Stomach (tissue), 8 donors: ENCODE measurements at regions not wholly inside any gene's neighbourhood (a gene's known extent, or its start where the extent isn't known, plus 50 kb on each side); places are given as distances from the start of the nearest gene placed in this dataset.

Source experiments
- DNase-seq, 2 donors: peaks; one replicate each; pipeline versions ENCODE4 v3.0.0 to v3.0.0-alpha.2; 2013 to 2019
- H3K27ac ChIP-seq, 5 donors: fragments of 200-600 bp in 4 of 5; sonication (generic) in 4 of 5; one replicate each; pipeline ENCODE4 v1.5.1; 2013 to 2019; ENCODE audit warnings: mild to moderate bottlenecking in 1 of 5, moderate library complexity in 1 of 5
- H3K27me3 ChIP-seq, 3 donors: fragments of 200-600 bp; sonication (generic); one replicate each; pipeline ENCODE4 v1.5.1; 2017 to 2019; ENCODE audit warnings: mixed run types in 1 of 3
- H3K36me3 ChIP-seq, 4 donors: fragments of 200-600 bp; sonication (generic); 1 replicate in 3 of 4; 2 replicates in 1 of 4; pipeline ENCODE4 v1.5.1; 2016 to 2019
- H3K4me1 ChIP-seq, 4 donors: fragments of 200-600 bp; sonication (generic); one replicate each; pipeline ENCODE4 v1.5.1; 2016 to 2019
- H3K4me3 ChIP-seq, 4 donors: fragments of 200-600 bp; sonication (generic) in 3 of 4; one replicate each; pipeline ENCODE4 v1.5.1; 2016 to 2019; ENCODE audit warnings: mild to moderate bottlenecking in 1 of 4
- H3K9me3 ChIP-seq, 4 donors: fragments of 200-600 bp; sonication (generic); one replicate each; pipeline ENCODE4 v1.5.1; 2016 to 2019
- EP300 ChIP-seq: sonication (generic); formaldehyde crosslinking; IDR thresholded peaks from one replicate; pipeline ENCODE4 v1.6.1; 2017; ENCODE audit warnings: antibody characterized with exemption
- POLR2A ChIP-seq, 4 donors: fragments of 450-650 bp; IDR thresholded peaks; one replicate each; pipeline ENCODE4 v1.6.1; 2016; ENCODE audit warnings: antibody characterized with exemption in 4 of 4, control low read depth in 2 of 4, mild to moderate bottlenecking in 1 of 4, moderate library complexity in 1 of 4
- POLR2AphosphoS5 ChIP-seq, 3 donors: sonication (generic); formaldehyde crosslinking; IDR thresholded peaks; one replicate each; pipeline ENCODE4 v1.6.1; 2016; ENCODE audit warnings: antibody characterized with exemption in 3 of 3
- WGBS, 5 donors: extraction: QIAGEN DNeasy Blood & Tissue Kit in 3 of 5; methylation state at CpG; one replicate each; pipeline versions ENCODE4 v1.1.5 to v1.1.7; 2013 to 2018; 5-methylcytosine and 5-hydroxymethylcytosine counted together
- intact Hi-C: fragments of 100-400 bp; cut with DNase I; formaldehyde crosslinking; loops from one replicate; pipeline ENCODE4 v1.15.1; 2023; ENCODE audit warnings: low total_unique reads
- TF ChIP-seq, protein P1 (sequence below), 7 experiments: fragments of 450-650 bp in 4 of 7; fragments of 200-600 bp in 3 of 7; sonication (generic) in 3 of 7; IDR thresholded peaks; one replicate each; pipeline ENCODE4 v1.5.1; 2016 to 2019; ENCODE audit warnings: antibody characterized with exemption in 7 of 7, control low read depth in 2 of 7, mild to moderate bottlenecking in 1 of 7
- donor health status: healthy with polysubstance abuse.
- donor health status: Bipolar disorder and iron deficiency.
- donor health status: healthy.

DNA sequence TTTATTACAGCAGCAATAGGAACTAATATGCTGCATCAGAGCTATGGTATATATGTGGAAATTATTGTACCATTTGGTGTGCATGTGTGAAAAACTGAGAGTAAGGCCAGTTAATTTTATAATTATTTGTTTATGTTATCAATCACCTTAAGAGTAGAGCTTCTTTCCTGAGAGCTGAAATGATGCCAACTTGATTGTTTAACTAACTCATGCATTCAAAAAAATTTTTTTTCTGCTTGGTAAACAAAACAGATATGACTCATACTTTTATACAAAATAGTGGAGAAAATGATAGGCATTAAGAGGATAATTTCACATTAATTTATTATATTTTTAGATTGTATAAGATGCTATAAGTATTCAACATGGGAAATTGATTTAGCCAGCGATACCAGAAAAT is 622.7 kb downstream of the RAPGEF2 start:
- no peak overlapping the region for H3K4me3 ChIP-seq
- TF ChIP-seq POLR2A (IDR thresholded peaks at IDR 0.05), result no peak
- TF ChIP-seq, protein P1, sequence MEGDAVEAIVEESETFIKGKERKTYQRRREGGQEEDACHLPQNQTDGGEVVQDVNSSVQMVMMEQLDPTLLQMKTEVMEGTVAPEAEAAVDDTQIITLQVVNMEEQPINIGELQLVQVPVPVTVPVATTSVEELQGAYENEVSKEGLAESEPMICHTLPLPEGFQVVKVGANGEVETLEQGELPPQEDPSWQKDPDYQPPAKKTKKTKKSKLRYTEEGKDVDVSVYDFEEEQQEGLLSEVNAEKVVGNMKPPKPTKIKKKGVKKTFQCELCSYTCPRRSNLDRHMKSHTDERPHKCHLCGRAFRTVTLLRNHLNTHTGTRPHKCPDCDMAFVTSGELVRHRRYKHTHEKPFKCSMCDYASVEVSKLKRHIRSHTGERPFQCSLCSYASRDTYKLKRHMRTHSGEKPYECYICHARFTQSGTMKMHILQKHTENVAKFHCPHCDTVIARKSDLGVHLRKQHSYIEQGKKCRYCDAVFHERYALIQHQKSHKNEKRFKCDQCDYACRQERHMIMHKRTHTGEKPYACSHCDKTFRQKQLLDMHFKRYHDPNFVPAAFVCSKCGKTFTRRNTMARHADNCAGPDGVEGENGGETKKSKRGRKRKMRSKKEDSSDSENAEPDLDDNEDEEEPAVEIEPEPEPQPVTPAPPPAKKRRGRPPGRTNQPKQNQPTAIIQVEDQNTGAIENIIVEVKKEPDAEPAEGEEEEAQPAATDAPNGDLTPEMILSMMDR (IDR thresholded peaks at IDR 0.05), result no peak
- no peak for TF ChIP-seq POLR2AphosphoS5 (IDR thresholded peaks at IDR 0.05)
- TF ChIP-seq EP300, result no peak
- intact Hi-C loops, result no loop called here
- no peaks in the 10 kb centered on the region for H3K36me3 ChIP-seq
- H3K27ac ChIP-seq, result no peak overlapping the region
- no peaks in the 10 kb centered on the region for H3K27me3 ChIP-seq
- 85 to 98% (median 88%) methylated on average over 1 of the region's 1 CpG for WGBS, 5 donors
- no peaks in the 10 kb centered on the region for H3K9me3 ChIP-seq
- no peaks in the 10 kb centered on the region for H3K4me1 ChIP-seq
- no peak for DNase-seq

DNA sequence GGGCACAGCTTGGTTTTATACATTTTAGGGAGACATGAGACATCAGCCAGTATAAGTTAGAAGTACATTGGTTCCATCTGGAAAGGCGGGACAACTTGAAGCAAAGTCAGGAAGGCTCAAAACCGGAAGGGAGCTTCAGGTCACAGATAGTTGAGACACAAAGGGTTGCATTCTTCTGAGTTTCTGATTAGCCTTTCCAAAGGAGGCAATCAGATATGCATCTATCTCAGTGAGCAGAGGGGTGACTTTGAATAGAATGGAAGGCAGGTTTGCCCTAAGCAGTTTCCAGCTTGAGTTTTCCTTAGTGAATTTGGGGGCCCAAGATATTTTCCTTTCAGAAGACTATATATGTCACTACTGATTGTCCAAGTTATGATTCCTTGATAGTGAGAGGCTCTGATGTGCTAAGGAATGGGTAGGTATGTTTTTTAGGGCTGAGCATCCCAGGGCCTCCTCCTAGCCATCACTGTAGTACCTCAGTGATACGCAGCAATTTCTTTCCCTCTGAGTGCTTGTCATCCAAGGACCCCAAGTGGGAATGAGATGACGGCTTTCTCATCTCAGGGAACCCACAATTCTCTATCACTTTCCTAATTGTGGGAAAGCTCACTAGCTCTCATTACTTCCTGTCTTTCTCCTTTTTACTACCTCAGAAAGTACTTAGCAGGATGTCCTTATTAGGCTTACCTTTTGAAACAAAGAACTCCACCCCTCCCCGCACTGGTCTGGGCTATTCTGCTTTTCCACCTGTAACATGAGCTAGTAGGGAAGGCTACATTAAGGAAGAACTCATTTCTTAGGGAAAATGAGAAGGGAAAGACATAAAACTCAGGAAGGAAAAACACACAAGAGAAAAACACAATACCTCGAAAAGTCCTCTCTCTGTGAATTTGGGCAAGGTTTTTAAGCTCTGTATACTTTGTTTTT is 632.7 kb downstream of the RAPGEF2 start:
- intact Hi-C loops, result no loop called here
- Histone ChIP-seq H3K4me3 (no peak overlapping the region), H3K4me1 (no peaks in the 10 kb centered on the region), H3K27me3 (no peaks in the 10 kb centered on the region), H3K36me3 (no peaks in the 10 kb centered on the region), H3K9me3 (no peaks in the 10 kb centered on the region), H3K27ac (no peak overlapping the region)
- WGBS, 5 donors, result 74 to 79% (median 74%) methylated on average over 6 of the region's 6 CpGs
- TF ChIP-seq POLR2AphosphoS5 (IDR thresholded peaks at IDR 0.05), result no peak
- no peak for TF ChIP-seq POLR2A (IDR thresholded peaks at IDR 0.05)
- no peak for TF ChIP-seq EP300
- TF ChIP-seq, protein P1 (IDR thresholded peaks at IDR 0.05), result no peak
- no peak for DNase-seq

DNA sequence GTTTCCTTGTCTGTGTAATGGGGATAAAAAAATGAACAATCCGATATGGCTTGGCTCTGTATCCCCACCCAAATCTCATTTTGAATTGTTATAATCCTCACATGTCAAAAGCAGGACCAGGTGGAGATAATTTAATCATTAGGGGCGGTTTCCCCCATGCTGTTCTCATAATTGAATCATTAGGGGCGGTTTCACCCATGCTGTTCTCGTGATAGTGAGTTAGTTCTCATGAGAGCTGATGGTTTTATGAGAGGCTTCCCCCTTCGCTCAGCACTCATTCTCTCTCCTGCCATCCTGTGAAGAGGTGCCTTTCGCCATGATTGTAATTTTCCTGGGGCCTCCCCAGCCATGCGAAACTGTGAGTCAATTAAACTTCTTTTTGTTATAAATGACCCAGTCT is 633.5 kb downstream of the RAPGEF2 start:
- intact Hi-C loops, result no loop called here
- 77 to 86% (median 80%) methylated on average over 7 of the region's 7 CpGs for WGBS, 5 donors

GRCh38 chr4:159743971-159744370 is 641.1 kb downstream of the RAPGEF2 start:
- intact Hi-C loops, result no loop called here
- no peak overlapping the region for H3K27ac ChIP-seq
- TF ChIP-seq EP300 (no peak), POLR2AphosphoS5 (IDR thresholded peaks at IDR 0.05) (no peak), POLR2A (IDR thresholded peaks at IDR 0.05) (no peak)
- TF ChIP-seq, protein P1 (IDR thresholded peaks at IDR 0.05), result no peak
- no peak overlapping the region for H3K4me3 ChIP-seq
- no peak for DNase-seq
- WGBS, 5 donors, result 36 to 42% (median 40%) methylated on average over 2 of the region's 2 CpGs
- H3K36me3 ChIP-seq, result no peaks in the 10 kb centered on the region
- no peaks in the 10 kb centered on the region for H3K4me1 ChIP-seq
- no peaks in the 10 kb centered on the region for H3K27me3 ChIP-seq
- H3K9me3 ChIP-seq, result peaks cover 0 to 8% (median 4%) of the 10 kb centered on the region in 4 donors

More for the DNA sequence above, 633.5 kb downstream of the RAPGEF2 start:
- Histone ChIP-seq H3K4me3 (no peak overlapping the region), H3K9me3 (no peaks in the 10 kb centered on the region), H3K36me3 (no peaks in the 10 kb centered on the region), H3K27ac (no peak overlapping the region), H3K4me1 (no peaks in the 10 kb centered on the region), H3K27me3 (no peaks in the 10 kb centered on the region)
- TF ChIP-seq EP300, result no peak
- TF ChIP-seq POLR2AphosphoS5 (IDR thresholded peaks at IDR 0.05), result no peak
- TF ChIP-seq, protein P1 (IDR thresholded peaks at IDR 0.05), result no peak
- TF ChIP-seq POLR2A (IDR thresholded peaks at IDR 0.05), result no peak
- no peak for DNase-seq
